OCI-LY7 (cell line): ENCODE measurements at regions not wholly inside any gene's neighbourhood (a gene's known extent, or its start where the extent isn't known, plus 50 kb on each side); places are given as distances from the start of the nearest gene placed in this dataset.

Source experiments
- BruUV-seq: library from RNA; stranded (reverse); fragments of 400-500 nt; replicated peaks from 2 replicates; lab custom pipeline; 2021; lab: Mats Ljungman, UMichigan
- CTCF ChIA-PET: fragments of 300-600 bp; sonication (Branson Sonifier 250); formaldehyde crosslinking; loops from one replicate; lab custom pipeline; 2022; ENCODE audit warnings: antibody characterized with exemption; ENCODE audit not compliant: unreplicated experiment; lab: Charles Lee
- POLR2A ChIA-PET: fragments of 300-600 bp; sonication (Branson Sonifier 250); formaldehyde crosslinking; loops from one replicate; lab custom pipeline; 2022; ENCODE audit warnings: antibody characterized with exemption; lab: Charles Lee
- DNase-seq: peaks from one replicate; pipeline ENCODE4 v3.0.0-alpha.2; 2015; ENCODE audit warnings: low spot score
- H2AFZ ChIP-seq: fragments of 200-600 bp; sonication (generic), shearing (Covaris generic); 2 replicates; pipeline ENCODE4 v1.6.1; 2014; ENCODE audit warnings: mild to moderate bottlenecking, antibody characterized with exemption, low read length, moderate library complexity
- H3K27ac ChIP-seq: fragments of 200-600 bp; sonication (generic); 2 replicates; pipeline ENCODE4 v1.5.1; 2014; ENCODE audit warnings: mixed run types, low read depth, mild to moderate bottlenecking, moderate library complexity, low read length, inconsistent platforms; ENCODE audit not compliant: poor library complexity, severe bottlenecking
- H3K36me3 ChIP-seq: fragments of 200-600 bp; sonication (generic); 2 replicates; pipeline ENCODE4 v1.6.1; 2014; ENCODE audit warnings: mild to moderate bottlenecking, antibody characterized with exemption, low read length, moderate library complexity, mixed read lengths; ENCODE audit not compliant: insufficient read depth
- H3K4me1 ChIP-seq: fragments of 200-600 bp; sonication (generic); 2 replicates; pipeline ENCODE4 v1.5.1; 2014; ENCODE audit warnings: mild to moderate bottlenecking, low read length; ENCODE audit not compliant: insufficient read depth, poor library complexity, severe bottlenecking
- H3K4me2 ChIP-seq: fragments of 200-600 bp; sonication (generic); 2 replicates; pipeline ENCODE4 v1.6.1; 2014; ENCODE audit warnings: mild to moderate bottlenecking, low read length
- H3K4me3 ChIP-seq: fragments of 200-600 bp; sonication (generic); 2 replicates; pipeline ENCODE4 v1.5.1; 2014; ENCODE audit warnings: mild to moderate bottlenecking, low read depth, low read length; ENCODE audit not compliant: poor library complexity, severe bottlenecking
- H3K79me2 ChIP-seq: fragments of 200-600 bp; sonication (generic); 2 replicates; pipeline ENCODE4 v1.6.1; 2016; ENCODE audit warnings: low read depth, mild to moderate bottlenecking, low read length, moderate library complexity, mixed read lengths; ENCODE audit not compliant: insufficient read depth
- H3K9me2 ChIP-seq: fragments of 200-600 bp; sonication (generic); 2 replicates; pipeline ENCODE4 v1.6.1; 2016; ENCODE audit warnings: mild to moderate bottlenecking, low read length, mixed read lengths; ENCODE audit not compliant: insufficient read depth
- H3K9me3 ChIP-seq: fragments of 200-600 bp; sonication (generic); 2 replicates; pipeline ENCODE4 v1.6.1; 2014; ENCODE audit warnings: mild to moderate bottlenecking, mixed run types, low read length, mixed read lengths
- H4K20me1 ChIP-seq: fragments of 200-600 bp; sonication (generic); 2 replicates; pipeline ENCODE4 v1.6.1; 2014; ENCODE audit warnings: mild to moderate bottlenecking, antibody characterized with exemption, low read length, moderate library complexity, mixed read lengths; ENCODE audit not compliant: insufficient read depth
- CTCF ChIP-seq: fragments of 200-600 bp; sonication (generic); conservative IDR thresholded peaks from 2 replicates; pipeline ENCODE4 v1.5.1; 2014; ENCODE audit warnings: mild to moderate bottlenecking, antibody characterized with exemption, low read length, moderate library complexity, mixed read lengths
- EZH2phosphoT487 ChIP-seq: fragments of 200-600 bp; sonication (generic); IDR thresholded peaks from 2 replicates; pipeline ENCODE4 v1.6.1; 2018; ENCODE audit warnings: low read depth, borderline replicate concordance, mild to moderate bottlenecking, mixed run types, antibody characterized with exemption, low read length, moderate library complexity, mixed read lengths
- intact Hi-C: fragments of 100-400 bp; cut with micrococcal nuclease; formaldehyde crosslinking; loops from one replicate; pipeline ENCODE4 v1.10.0; 2022; ENCODE audit not compliant: unreplicated experiment

- Histone ChIP-seq H3K36me3 (no peaks in the 10 kb centered on the region), H3K9me3 (no peaks in the 10 kb centered on the region), H2AFZ (no peak overlapping the region), H3K79me2 (no peaks in the 10 kb centered on the region), H3K27ac (no peak overlapping the region), H3K9me2 (no peaks in the 10 kb centered on the region), H3K4me3 (no peak overlapping the region), H3K4me2 (no peak overlapping the region), H3K4me1 (no peaks in the 10 kb centered on the region), H4K20me1 (no peaks in the 10 kb centered on the region)
- BruUV-seq: no TSS peak
- DNase-seq: no peak
- ChIA-PET CTCF (no interaction called here), POLR2A (no interaction called here)
- intact Hi-C loops: no loop called here
- TF ChIP-seq CTCF (no peak), EZH2phosphoT487 (no peak)
Observed at GRCh38 chr12:33825986-33826602, 196.2 kb upstream of the ALG10 start.

- no peak for DNase-seq
- CTCF ChIA-PET: no interaction called here
- no peaks in the 10 kb centered on the region for H3K9me3 ChIP-seq
- BruUV-seq: no TSS peak
- POLR2A ChIA-PET: no interaction called here
- no peaks in the 10 kb centered on the region for H3K36me3 ChIP-seq
- H3K4me2 ChIP-seq: no peak overlapping the region
- intact Hi-C loops: no loop called here
- no peaks in the 10 kb centered on the region for H3K79me2 ChIP-seq
- no peaks in the 10 kb centered on the region for H3K4me1 ChIP-seq
- TF ChIP-seq EZH2phosphoT487: no peak
- no peak for TF ChIP-seq CTCF
- H3K4me3 ChIP-seq: no peak overlapping the region
- no peak overlapping the region for H2AFZ ChIP-seq
- no peaks in the 10 kb centered on the region for H3K9me2 ChIP-seq
- no peaks in the 10 kb centered on the region for H4K20me1 ChIP-seq
- H3K27ac ChIP-seq: no peak overlapping the region
Observed at GRCh38 chr12:33828326-33828725, 194.0 kb upstream of the ALG10 start.

GRCh38 chr12:33830070-33830469 lies 192.2 kb upstream of the ALG10 start:
- no peaks in the 10 kb centered on the region for H3K9me3 ChIP-seq
- H4K20me1 ChIP-seq: no peaks in the 10 kb centered on the region
- no peak overlapping the region for H3K4me3 ChIP-seq
- no peak for TF ChIP-seq CTCF
- no peak for TF ChIP-seq EZH2phosphoT487
- H2AFZ ChIP-seq: no peak overlapping the region
- BruUV-seq: no TSS peak
- H3K79me2 ChIP-seq: no peaks in the 10 kb centered on the region
- POLR2A ChIA-PET: interaction anchor here (0.6 kb wide), 1 partner anchor 104 kb away, joined by 3 read pairs; no protein-coding TSS in a partner anchor
- no peaks in the 10 kb centered on the region for H3K4me1 ChIP-seq
- H3K27ac ChIP-seq: no peak overlapping the region
- intact Hi-C loops: no loop called here
- no peak for DNase-seq
- CTCF ChIA-PET: no interaction called here
- no peaks in the 10 kb centered on the region for H3K36me3 ChIP-seq
- H3K4me2 ChIP-seq: no peak overlapping the region
- H3K9me2 ChIP-seq: no peaks in the 10 kb centered on the region
